ENCODE measurements at regions not wholly inside any gene's neighbourhood (a gene's known extent, or its start where the extent isn't known, plus 50 kb on each side); places are given as distances from the start of the nearest gene placed in this dataset.

- no peak for DNase-seq (ENCODE audit: low spot score in 2 of 2)
- no peaks in the 10 kb centered on the region for H3K36me3 ChIP-seq
- H3K4me1 ChIP-seq = no peaks in the 10 kb centered on the region
- no peak for TF ChIP-seq POLR2AphosphoS5 (IDR thresholded peaks at IDR 0.05)
- TF ChIP-seq CTCF (IDR thresholded peaks at IDR 0.05) = no peak
- no peak for TF ChIP-seq POLR2A (IDR thresholded peaks at IDR 0.05)
- H3K4me3 ChIP-seq = no peak overlapping the region
- no peak overlapping the region for H3K27ac ChIP-seq
- peaks cover 0 to 10% of the 10 kb centered on the region in 2 donors for H3K9me3 ChIP-seq
- H3K27me3 ChIP-seq = no peaks in the 10 kb centered on the region
- intact Hi-C loops (cut with DNase I; ENCODE audit: low total_unique reads) = no loop called here
Observed at GRCh38 chr13:105579821-105580710, 955.4 kb downstream of the EFNB2 start.

GRCh38 chr13:105573136-105573535 is 962.3 kb downstream of the EFNB2 start:
- Histone ChIP-seq H3K9me3 (peaks cover 0 to 5% of the 10 kb centered on the region in 2 donors), H3K27me3 (no peaks in the 10 kb centered on the region), H3K4me3 (no peak overlapping the region), H3K27ac (no peak overlapping the region), H3K36me3 (no peaks in the 10 kb centered on the region), H3K4me1 (no peaks in the 10 kb centered on the region)
- DNase-seq (ENCODE audit: low spot score in 2 of 2) = no peak
- intact Hi-C loops (cut with DNase I; ENCODE audit: low total_unique reads) = no loop called here
- TF ChIP-seq POLR2A (IDR thresholded peaks at IDR 0.05) (no peak), CTCF (IDR thresholded peaks at IDR 0.05) (no peak), POLR2AphosphoS5 (IDR thresholded peaks at IDR 0.05) (no peak)

- Histone ChIP-seq H3K4me1 (no peaks in the 10 kb centered on the region), H3K9me3 (peaks cover 0 to 5% of the 10 kb centered on the region in 2 donors), H3K27ac (no peak overlapping the region), H3K36me3 (no peaks in the 10 kb centered on the region), H3K27me3 (no peaks in the 10 kb centered on the region), H3K4me3 (no peak overlapping the region)
- TF ChIP-seq POLR2AphosphoS5 (IDR thresholded peaks at IDR 0.05) = no peak
- no peak for TF ChIP-seq CTCF (IDR thresholded peaks at IDR 0.05)
- TF ChIP-seq POLR2A (IDR thresholded peaks at IDR 0.05) = no peak
- DNase-seq (ENCODE audit: low spot score in 2 of 2) = no peak
- intact Hi-C loops (cut with DNase I; ENCODE audit: low total_unique reads) = no loop called here
Observed at GRCh38 chr13:105572401-105572800, 963.1 kb downstream of the EFNB2 start.

GRCh38 chr13:105569816-105570215 is 965.6 kb downstream of the EFNB2 start:
- H3K9me3 ChIP-seq = no peaks in the 10 kb centered on the region
- H3K27ac ChIP-seq = no peak overlapping the region
- no peaks in the 10 kb centered on the region for H3K27me3 ChIP-seq
- no peaks in the 10 kb centered on the region for H3K36me3 ChIP-seq
- H3K4me1 ChIP-seq = no peaks in the 10 kb centered on the region
- H3K4me3 ChIP-seq = no peak overlapping the region
- no peak for TF ChIP-seq POLR2A (IDR thresholded peaks at IDR 0.05)
- TF ChIP-seq POLR2AphosphoS5 (IDR thresholded peaks at IDR 0.05) = no peak
- TF ChIP-seq CTCF (IDR thresholded peaks at IDR 0.05) = no peak
- DNase-seq (ENCODE audit: low spot score in 2 of 2) = no peak
- intact Hi-C loops (cut with DNase I; ENCODE audit: low total_unique reads) = no loop called here

GRCh38 chr13:105567951-105568525 is 967.4 kb downstream of the EFNB2 start:
- intact Hi-C loops (cut with DNase I; ENCODE audit: low total_unique reads) = no loop called here
- H3K27ac ChIP-seq = no peak overlapping the region

More at GRCh38 chr13:105567951-105568525, 967.4 kb downstream of the EFNB2 start:
- no peak overlapping the region for H3K4me3 ChIP-seq
- no peaks in the 10 kb centered on the region for H3K27me3 ChIP-seq
- DNase-seq (ENCODE audit: low spot score in 2 of 2) = no peak
- no peaks in the 10 kb centered on the region for H3K36me3 ChIP-seq
- H3K4me1 ChIP-seq = no peaks in the 10 kb centered on the region
- no peaks in the 10 kb centered on the region for H3K9me3 ChIP-seq
- TF ChIP-seq POLR2AphosphoS5 (IDR thresholded peaks at IDR 0.05) (no peak), CTCF (IDR thresholded peaks at IDR 0.05) (no peak), POLR2A (IDR thresholded peaks at IDR 0.05) (no peak)

Measured in breast epithelium (tissue), 4 donors.